Stimulated activated CD4-positive, alpha-beta T cell treated with anti-CD3 and anti-CD28 coated beads, Interleukin-2, amount 100 ng/mL, for 4 hours (primary cell): ENCODE measurements at regions not wholly inside any gene's neighbourhood (a gene's known extent, or its start where the extent isn't known, plus 50 kb on each side); places are given as distances from the start of the nearest gene placed in this dataset.

Experiments used
- DNase-seq: peaks from one replicate; pipeline ENCODE4 v3.0.0-alpha.2; 2020; ENCODE audit warnings: low read depth

GRCh38 chr12:90077756-90078155 lies 369.1 kb upstream of the ATP2B1 start:
- no peak for DNase-seq

GRCh38 chr12:90076851-90077319 lies 368.2 kb upstream of the ATP2B1 start:
- DNase-seq = no peak

- no peak for DNase-seq
Observed at GRCh38 chr12:90075685-90076084, 367.0 kb upstream of the ATP2B1 start.

GRCh38 chr12:90074086-90074485 lies 365.4 kb upstream of the ATP2B1 start:
- no peak for DNase-seq

- DNase-seq = no peak
Observed at GRCh38 chr12:90071996-90072395, 363.4 kb upstream of the ATP2B1 start.

- DNase-seq = no peak
Observed at GRCh38 chr12:90069711-90070110, 361.1 kb upstream of the ATP2B1 start.

- DNase-seq = no peak
Observed at GRCh38 chr12:90067791-90068190, 359.2 kb upstream of the ATP2B1 start.

- no peak for DNase-seq
Observed at GRCh38 chr12:90064852-90065801, 356.5 kb upstream of the ATP2B1 start.

- no peak for DNase-seq
Observed at GRCh38 chr12:90062799-90063198, 354.2 kb upstream of the ATP2B1 start.

- no peak for DNase-seq
Observed at GRCh38 chr12:90061809-90062208, 353.2 kb upstream of the ATP2B1 start.

GRCh38 chr12:90060031-90060430 lies 351.4 kb upstream of the ATP2B1 start:
- no peak for DNase-seq

GRCh38 chr12:90058704-90059103 lies 350.1 kb upstream of the ATP2B1 start:
- DNase-seq = no peak

GRCh38 chr12:90055071-90055470 lies 346.4 kb upstream of the ATP2B1 start:
- no peak for DNase-seq

GRCh38 chr12:90048918-90049317 lies 340.3 kb upstream of the ATP2B1 start:
- no peak for DNase-seq

- DNase-seq = no peak
Observed at GRCh38 chr12:90045559-90045958, 336.9 kb upstream of the ATP2B1 start.

- DNase-seq = no peak
Observed at GRCh38 chr12:90044069-90044468, 335.4 kb upstream of the ATP2B1 start.

- no peak for DNase-seq
Observed at GRCh38 chr12:90042920-90043641, 334.4 kb upstream of the ATP2B1 start.

GRCh38 chr12:90038289-90038688 lies 329.7 kb upstream of the ATP2B1 start:
- no peak for DNase-seq

- no peak for DNase-seq
Observed at GRCh38 chr12:90037740-90038139, 329.1 kb upstream of the ATP2B1 start.

GRCh38 chr12:90036637-90037036 lies 328.0 kb upstream of the ATP2B1 start:
- no peak for DNase-seq

GRCh38 chr12:90030726-90031125 lies 322.1 kb upstream of the ATP2B1 start:
- DNase-seq = no peak

GRCh38 chr12:90029317-90029716 lies 320.7 kb upstream of the ATP2B1 start:
- no peak for DNase-seq

- no peak for DNase-seq
Observed at GRCh38 chr12:90028635-90029051, 320.0 kb upstream of the ATP2B1 start.
